Gastrocnemius medialis (tissue), 4 donors: ENCODE measurements at regions not wholly inside any gene's neighbourhood (a gene's known extent, or its start where the extent isn't known, plus 50 kb on each side); places are given as distances from the start of the nearest gene placed in this dataset.

ENCODE experiments used
- POLR2A ChIP-seq, 2 donors: fragments of 450-650 bp; IDR thresholded peaks; one replicate each; pipeline ENCODE4 v1.6.1; 2017; ENCODE audit warnings: antibody characterized with exemption in 2 of 2, mild to moderate bottlenecking in 2 of 2, moderate library complexity in 2 of 2
- TF ChIP-seq, protein P1 (sequence below), 5 experiments: fragments of 450-650 bp in 3 of 5; fragments of 200-600 bp in 2 of 5; sonication (generic) in 2 of 5; IDR thresholded peaks in 4 of 5; conservative IDR thresholded peaks in 1 of 5; 1 replicate in 4 of 5; 2 replicates in 1 of 5; pipeline ENCODE4 v1.5.1; 2016 to 2019; ENCODE audit warnings: antibody characterized with exemption in 5 of 5, mild to moderate bottlenecking in 3 of 5, moderate library complexity in 3 of 5

DNA sequence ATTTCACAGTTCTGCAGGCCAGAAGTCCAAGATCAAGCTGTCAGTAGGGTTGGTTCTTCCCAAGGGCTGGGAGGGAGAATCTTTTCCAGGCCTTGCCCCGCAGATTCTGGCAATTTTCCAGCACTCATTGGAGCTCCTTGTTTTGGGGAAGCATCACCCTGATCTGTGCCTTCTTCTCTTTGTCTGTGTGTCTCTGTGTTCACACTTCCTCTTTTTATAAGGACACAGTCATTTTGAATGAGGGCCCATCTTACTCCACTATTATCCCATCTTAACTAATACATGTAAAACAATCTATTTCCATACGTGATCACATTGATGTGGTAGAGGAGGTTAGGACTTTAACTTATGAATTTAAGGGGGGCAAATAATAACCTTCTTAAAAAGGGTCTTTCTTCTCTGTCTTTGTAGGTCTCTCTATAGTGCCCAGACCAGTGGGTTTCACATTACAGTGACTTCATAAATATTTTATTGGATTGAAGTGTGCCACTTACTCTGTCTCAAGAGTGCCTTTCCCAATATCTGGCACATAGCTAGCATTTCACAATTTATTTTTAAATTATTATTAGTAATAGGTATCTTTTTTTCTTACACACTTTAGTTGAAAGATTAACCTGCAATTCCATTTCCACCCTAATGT lies 68.9 kb upstream of the CBLN2 start:
- TF ChIP-seq, protein P1, sequence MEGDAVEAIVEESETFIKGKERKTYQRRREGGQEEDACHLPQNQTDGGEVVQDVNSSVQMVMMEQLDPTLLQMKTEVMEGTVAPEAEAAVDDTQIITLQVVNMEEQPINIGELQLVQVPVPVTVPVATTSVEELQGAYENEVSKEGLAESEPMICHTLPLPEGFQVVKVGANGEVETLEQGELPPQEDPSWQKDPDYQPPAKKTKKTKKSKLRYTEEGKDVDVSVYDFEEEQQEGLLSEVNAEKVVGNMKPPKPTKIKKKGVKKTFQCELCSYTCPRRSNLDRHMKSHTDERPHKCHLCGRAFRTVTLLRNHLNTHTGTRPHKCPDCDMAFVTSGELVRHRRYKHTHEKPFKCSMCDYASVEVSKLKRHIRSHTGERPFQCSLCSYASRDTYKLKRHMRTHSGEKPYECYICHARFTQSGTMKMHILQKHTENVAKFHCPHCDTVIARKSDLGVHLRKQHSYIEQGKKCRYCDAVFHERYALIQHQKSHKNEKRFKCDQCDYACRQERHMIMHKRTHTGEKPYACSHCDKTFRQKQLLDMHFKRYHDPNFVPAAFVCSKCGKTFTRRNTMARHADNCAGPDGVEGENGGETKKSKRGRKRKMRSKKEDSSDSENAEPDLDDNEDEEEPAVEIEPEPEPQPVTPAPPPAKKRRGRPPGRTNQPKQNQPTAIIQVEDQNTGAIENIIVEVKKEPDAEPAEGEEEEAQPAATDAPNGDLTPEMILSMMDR (IDR thresholded peaks at IDR 0.05 in 4 of 5, conservative IDR thresholded peaks at IDR 0.05 in 1 of 5), result no peak
- TF ChIP-seq POLR2A (IDR thresholded peaks at IDR 0.05), result no peak
